NCI-H748 treated with DMSO at 0.1 percent for 48 hours (cell line): ENCODE measurements at regions not wholly inside any gene's neighbourhood (a gene's known extent, or its start where the extent isn't known, plus 50 kb on each side); places are given as distances from the start of the nearest gene placed in this dataset.

Source experiments
- DNase-seq: peaks from one replicate; lab custom pipeline; 2025; lab: John Stamatoyannopoulos, UW

GRCh38 chr5:81914696-81915095, 57.1 kb upstream of the ATG10 start:
- no peak for DNase-seq

DNA sequence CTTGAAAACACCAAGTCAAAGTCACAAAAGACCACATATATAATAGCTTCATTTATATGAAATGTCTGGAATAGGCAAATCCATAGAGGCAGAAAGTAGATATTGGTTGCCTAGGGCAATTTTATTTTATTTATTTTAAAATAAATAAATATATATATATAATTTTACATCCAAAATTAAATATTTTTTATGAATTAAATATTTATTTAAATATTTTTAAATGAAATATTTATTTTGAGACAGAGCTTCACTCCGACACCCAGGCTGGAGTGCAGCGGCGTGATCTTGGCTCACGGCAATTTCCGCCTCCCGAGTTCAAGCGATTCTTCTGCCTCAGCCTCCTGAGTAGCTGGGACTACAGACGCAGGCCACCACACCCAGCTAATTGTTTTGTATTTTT, 58.9 kb upstream of the ATG10 start:
- no peak for DNase-seq

GRCh38 chr5:81909677-81910076, 62.1 kb upstream of the ATG10 start:
- DNase-seq = no peak

DNA sequence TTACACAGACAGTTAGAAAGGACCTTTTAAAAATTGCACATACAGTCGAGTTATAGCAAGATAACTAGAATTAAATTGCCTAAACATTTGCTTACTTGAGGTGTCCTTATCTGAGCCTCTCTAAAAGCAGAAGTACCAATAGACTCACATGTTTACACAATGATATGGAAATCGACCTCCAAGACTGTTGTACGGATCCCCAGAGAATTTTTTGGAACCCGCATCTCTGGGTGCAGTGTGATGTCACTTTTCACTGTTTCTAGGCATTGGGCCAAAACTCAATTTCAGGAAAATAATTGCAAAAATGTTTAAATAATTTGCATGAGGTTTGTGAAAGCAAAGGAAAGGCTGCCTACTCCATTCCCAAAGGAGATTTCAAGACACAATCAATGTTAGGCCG, 63.1 kb upstream of the ATG10 start:
- no peak for DNase-seq

DNA sequence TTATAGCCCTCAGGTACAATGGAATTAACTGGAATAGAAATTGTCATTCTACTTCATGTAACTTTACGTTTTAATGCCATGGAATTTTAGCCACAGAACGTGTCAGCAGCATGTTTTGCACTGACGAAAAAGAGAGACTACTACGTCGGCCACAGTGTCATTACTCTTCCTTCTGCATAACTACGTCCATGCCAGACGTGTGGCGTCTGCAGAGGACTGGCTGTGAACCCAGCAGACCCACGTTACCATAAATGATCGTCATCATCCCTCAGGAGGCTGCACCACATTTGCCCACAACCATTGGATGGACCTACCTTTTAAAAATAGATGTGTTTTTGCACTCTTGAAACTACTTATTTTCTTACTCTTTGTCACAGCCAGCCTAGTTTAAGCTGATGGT, 63.8 kb upstream of the ATG10 start:
- DNase-seq = no peak

DNA sequence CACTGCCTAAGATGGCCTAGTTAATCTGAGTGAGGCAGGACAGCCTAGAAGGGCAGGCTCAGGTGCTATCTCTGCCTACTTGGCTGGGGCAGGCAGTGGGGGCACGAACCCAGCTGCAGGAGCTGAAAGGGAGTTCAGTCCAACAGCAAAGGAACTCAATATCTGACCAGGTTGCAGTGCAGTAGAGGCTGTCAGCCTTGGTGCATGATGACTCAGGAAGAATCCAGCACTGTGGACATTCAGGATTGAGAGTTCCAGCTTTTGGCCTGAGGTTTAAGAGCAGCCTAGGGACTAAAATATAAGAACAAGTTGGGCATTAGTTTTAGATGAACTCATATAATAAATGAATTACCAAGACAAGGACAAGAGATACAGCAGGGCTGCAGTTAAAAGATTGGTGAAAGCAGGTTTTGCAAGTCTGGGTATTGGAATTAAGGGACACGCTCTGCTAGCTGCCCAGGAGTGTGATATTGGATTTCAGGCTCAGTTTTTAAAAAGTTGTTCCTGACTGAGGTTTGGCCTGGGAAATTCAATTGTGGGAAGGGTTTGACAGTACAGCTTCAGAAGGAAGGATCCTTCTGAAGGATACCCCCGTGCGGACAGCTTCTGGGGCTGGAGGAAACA, 64.7 kb upstream of the ATG10 start:
- no peak for DNase-seq

- no peak for DNase-seq
Measured at GRCh38 chr5:81906086-81906485, 65.7 kb upstream of the ATG10 start.

GRCh38 chr5:81904861-81905260, 67.0 kb upstream of the ATG10 start:
- DNase-seq = no peak

DNA sequence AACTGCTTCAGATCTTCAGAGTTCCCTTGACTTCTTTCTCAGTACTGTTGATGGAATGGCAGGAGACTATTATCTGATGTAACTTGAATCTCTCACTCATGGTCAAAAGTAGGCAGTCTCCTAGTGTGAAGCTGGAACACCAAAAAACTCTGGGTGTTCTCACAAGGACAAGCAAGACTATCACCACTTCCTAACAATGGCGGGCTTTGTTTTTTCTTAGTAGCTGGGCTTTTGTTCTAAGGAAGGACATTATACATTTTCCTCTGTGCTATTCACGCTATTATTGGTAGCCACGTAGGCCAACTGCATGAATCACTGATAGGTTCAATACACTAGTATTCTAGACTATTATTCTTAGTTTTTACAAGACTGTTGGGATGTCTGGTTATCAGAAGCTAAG, 67.7 kb upstream of the ATG10 start:
- DNase-seq = no peak

DNA sequence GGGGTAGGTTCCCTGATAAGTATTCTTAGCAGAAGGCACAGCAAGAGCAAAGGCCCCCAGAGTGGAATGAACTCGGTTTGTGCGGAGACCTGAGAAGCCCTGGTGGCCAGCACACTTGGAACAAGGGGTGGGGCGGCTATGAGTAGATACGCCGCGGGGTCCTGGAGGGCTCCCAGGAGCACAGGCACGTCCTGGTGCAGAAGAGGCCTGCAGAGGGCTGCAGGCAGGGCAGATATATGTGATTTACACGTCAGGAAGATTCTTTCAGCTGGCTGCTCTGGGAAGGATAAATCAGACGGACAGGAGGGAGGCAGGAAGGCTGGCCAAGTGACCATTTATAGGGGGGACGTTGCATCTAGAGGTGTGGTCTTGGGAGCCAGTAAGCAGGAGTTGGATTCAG, 70.2 kb upstream of the ATG10 start:
- DNase-seq = no peak

DNA sequence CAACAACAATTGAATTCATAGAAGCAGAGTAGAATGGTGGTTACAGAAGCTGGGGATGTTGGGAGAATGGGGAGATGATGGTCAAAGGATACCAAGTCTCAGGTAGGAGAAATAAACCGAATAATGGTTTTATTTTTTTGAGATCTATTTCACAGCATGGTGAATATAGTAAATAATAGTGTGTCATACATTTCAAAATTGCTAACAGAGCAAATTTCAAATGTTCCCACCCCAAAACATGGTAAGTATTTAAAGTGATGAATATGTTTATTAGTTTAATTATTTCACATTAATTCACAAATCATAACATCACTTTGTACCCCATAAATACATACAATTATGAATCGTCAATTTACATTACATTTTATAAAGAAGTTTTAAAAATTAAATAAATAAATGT, 72.7 kb upstream of the ATG10 start:
- DNase-seq = no peak

DNA sequence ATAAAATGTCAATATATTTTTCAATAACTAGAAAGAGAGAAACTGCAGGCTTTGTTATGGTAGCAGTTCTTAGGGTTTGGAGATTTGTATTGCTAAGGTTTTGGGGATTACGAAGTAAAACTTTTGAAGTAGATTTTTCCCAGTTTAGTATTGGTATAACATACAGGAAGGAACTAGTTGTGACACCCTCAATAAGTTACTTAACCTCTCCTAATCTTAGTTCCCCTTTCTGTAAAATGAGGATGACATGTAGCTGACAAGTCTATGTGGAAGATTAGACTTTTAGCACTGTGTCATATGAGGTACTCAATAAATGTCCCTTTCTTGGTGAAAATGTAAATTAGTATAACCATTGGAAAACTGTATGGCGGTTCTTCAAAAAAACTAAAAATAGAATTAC, 73.4 kb upstream of the ATG10 start:
- no peak for DNase-seq

DNA sequence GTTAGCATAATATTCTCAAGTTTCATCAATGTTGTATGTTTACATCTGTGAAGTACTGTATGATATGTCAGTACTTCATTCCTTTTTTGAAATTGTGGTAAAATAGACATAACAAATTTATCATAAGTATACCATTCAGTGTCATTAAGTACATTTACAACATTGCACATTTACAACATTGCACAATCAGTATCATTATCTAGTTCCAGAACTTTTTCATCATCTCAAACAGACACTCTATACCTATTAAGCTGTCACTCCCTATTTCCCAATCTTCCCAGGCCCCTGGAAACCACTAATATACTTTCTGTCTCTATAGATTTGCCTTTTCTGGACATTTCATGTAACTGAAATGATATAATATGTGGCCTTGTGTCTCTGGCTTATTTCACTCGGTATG, 75.1 kb upstream of the ATG10 start:
- no peak for DNase-seq

DNA sequence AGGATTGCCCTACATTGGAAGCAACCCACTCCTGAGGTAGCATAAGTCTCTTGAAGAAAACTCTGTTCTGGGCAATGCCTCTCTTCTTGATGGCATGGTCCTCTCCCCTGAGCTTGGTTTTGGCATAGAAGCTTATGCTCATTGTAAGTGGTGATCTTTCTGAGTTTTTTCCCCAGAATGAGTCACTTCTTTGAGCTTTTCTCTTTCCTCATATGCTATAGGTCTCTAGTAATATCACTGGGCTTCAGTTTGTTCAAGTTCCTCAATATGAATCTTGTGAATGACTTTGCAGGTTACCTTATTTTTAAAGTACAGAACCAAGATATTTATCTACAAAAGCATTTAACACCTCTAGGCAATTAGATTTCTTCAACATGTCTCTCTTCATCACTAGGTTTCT, 76.5 kb upstream of the ATG10 start:
- no peak for DNase-seq

DNA sequence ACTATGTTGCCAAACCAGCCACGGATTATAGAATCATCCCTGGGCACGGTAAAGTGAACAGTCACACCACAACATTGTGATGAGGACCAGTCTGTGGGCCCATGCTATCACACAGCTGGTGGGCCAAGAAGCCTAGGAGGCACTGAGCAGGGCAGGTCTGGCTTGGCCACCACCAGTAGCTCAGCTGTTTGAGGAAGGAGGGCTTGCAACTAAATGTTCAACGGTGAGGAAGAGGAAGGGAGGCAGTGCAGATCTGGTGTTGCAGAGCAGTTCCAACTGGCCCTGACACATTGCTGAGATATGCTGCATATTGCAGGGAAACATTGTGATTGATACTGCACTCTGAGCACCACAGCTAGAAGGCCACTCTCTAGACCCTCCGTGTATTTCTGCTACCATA, 77.9 kb upstream of the ATG10 start:
- no peak for DNase-seq

- DNase-seq = no peak
Measured at GRCh38 chr5:81884871-81885270, 87.0 kb upstream of the ATG10 start.

DNA sequence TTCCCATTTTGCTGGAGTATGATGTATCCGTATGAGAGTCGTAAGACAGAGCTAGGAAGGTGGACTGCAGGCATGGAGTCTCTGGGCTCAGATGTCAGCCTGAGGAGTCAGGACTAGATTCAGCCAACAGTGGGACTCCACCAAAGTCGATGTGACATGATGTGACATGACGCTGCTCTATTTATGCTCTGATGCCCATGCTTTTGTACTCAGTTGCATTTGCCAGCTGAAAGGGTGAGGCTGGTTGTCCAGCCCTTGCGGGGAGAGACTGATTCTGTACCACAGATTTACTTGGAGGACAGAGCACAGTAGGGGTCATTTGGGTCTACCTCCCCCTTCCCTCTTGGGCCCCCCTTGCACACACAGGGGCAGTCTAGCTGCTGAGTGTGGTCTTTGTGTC, 88.5 kb upstream of the ATG10 start:
- DNase-seq = no peak

DNA sequence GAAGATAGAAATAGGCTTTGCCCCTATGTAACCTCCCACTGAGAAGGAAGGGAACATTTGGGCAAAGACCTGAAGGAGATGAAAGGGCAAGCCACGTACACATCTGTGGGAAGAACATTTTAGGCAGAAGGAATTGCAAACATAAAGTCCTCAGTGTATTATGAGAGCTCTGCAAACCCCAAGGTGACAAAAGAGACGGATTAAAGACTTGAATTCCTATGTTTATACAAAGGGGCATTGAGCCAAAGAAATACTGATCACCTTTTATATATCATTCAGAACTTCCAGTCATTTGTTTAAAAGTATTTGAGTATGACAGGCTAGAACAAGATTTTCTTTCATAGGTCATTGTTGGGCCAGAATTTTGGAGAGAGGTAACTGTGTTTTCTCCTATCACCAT, 90.2 kb upstream of the ATG10 start:
- DNase-seq = no peak

DNA sequence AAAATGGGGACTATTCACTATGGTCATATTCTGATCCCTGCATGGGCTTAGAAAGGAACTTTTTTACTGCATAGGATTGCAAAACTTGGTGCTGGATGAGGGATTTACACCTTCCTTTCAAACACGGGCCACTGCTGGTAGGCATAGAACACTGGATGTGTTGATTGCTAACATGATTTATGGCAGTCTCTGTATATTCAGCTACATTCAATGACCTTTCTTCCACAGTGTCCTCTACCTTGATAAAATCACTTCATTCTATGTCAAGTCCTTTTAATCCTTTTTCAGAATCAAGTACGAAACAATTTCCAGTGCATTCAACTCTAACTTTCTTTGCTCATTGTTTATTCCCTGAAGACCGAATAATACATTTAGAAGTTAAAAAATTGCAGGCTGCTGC, 91.9 kb upstream of the ATG10 start:
- no peak for DNase-seq

DNA sequence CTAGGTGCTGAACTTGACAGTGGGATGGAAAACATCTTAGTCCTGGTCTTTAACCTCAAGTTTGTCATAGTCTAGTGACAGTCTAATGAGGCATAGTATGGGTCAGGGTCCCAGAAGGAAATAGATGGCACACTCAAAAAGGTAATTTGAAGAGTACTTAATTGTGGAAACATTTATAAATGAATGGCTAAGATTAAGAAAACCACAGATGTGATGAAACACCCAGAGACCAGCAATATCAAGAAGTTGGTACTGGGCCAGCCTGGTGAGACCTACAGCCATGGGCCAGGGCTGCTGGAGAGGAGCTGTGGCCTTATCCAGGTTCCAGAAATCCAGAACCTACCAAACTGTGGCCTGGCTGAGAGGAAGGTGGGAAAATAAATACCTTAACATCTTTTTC, 93.5 kb upstream of the ATG10 start:
- DNase-seq = no peak

DNA sequence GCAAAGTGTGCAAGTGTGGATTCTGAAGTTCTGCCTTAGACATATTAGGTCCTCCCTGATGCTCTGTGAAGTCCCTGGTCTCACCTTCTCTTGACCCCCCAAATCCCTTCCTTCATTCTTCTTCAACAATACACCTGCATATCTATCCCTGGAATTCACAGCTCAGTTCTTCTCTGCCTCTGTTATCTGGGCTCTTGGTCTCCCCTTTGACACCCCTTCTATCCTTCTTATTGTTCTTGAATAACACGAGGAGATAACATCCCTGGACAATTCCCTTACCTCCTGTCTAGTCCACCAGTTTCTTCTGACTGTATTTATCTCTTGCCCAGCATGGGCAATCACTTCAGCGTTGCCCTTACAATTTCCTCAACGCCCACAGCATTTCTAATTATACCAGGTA, 104.8 kb upstream of the ATG10 start:
- DNase-seq = no peak

- no peak for DNase-seq
Measured at GRCh38 chr5:81860778-81861177, 109.9 kb upstream of the SSBP2 start.

DNA sequence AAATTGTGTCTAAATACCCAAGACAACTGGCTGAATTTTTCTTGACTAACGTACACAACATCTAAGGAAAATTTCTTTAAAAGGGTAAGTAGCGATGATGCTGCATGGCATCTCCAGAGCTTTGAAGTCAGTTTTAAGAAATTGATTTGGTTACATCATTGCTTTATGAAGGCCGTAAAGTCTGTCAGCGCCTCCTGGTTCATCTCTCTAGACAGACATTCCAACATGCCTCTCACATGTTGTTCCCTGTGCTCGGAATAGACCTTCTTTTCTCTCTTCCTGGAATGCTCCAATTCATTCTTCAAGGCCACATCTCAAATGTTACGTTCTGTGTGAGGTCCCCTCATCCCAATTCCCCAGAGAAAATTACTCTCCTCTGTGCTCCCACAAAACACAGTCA, 108.7 kb upstream of the SSBP2 start:
- no peak for DNase-seq

GRCh38 chr5:81856948-81857928, 106.3 kb upstream of the SSBP2 start:
- DNase-seq = peak; percentile 23
